PFSK-1 (cell line): ENCODE measurements at regions not wholly inside any gene's neighbourhood (a gene's known extent, or its start where the extent isn't known, plus 50 kb on each side); places are given as distances from the start of the nearest gene placed in this dataset.

ENCODE experiments used
- FOXP2 ChIP-seq: optimal IDR thresholded peaks from 2 replicates; pipeline ENCODE3; 2011; ENCODE audit warnings: borderline replicate concordance, control low read depth, inconsistent platforms; ENCODE audit not compliant: insufficient read depth; ENCODE audit errors: extremely low read length, extremely low read depth
- POLR2AphosphoS5 ChIP-seq: IDR thresholded peaks from 2 replicates; pipeline ENCODE4 v1.6.1; 2012; ENCODE audit warnings: low read depth, mild to moderate bottlenecking, control low read depth, low read length, moderate library complexity
- SIN3A ChIP-seq: IDR thresholded peaks from 2 replicates; pipeline ENCODE4 v1.6.1; 2012; ENCODE audit warnings: mild to moderate bottlenecking, low read length, moderate library complexity, borderline replicate concordance; ENCODE audit not compliant: insufficient read depth
- TAF1 ChIP-seq: IDR thresholded peaks from 2 replicates; pipeline ENCODE4 v1.6.1; 2012; ENCODE audit warnings: low read length, control low read depth, borderline replicate concordance; ENCODE audit not compliant: insufficient read depth
- TF ChIP-seq, protein P1 (sequence below), 2 experiments: IDR thresholded peaks; 2 replicates each; pipeline versions ENCODE4 v1.6.1 to v1.8.0; 2011 to 2012; ENCODE audit warnings: low read depth in 2 of 2, low read length in 2 of 2, control low read depth in 1 of 2, inconsistent platforms in 1 of 2, mild to moderate bottlenecking in 1 of 2, moderate library complexity in 1 of 2; ENCODE audit not compliant: insufficient read depth in 1 of 2

DNA sequence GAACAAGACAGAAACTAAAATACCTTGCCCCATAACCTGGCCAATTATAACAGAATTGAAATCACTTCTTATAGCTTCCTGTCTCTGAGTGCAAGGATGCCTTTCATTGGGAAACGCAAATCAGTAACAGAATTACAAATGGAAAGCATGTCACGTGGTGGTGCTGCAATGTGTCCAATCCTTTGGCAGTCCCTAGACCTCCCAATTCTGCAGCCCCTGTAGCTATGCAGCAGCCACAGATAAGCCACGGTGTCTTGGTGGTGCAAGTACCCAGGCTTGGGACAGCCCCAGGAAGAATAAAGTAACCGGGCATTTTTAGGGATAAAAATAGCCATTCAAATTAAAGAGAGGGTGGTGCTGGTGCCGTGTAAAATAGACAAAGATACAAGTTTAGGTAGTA, 134.6 kb upstream of the CCN2 start:
- TF ChIP-seq TAF1, result no peak
- no peak for TF ChIP-seq FOXP2
- TF ChIP-seq POLR2AphosphoS5, result no peak
- TF ChIP-seq SIN3A, result no peak
- TF ChIP-seq, protein P1, sequence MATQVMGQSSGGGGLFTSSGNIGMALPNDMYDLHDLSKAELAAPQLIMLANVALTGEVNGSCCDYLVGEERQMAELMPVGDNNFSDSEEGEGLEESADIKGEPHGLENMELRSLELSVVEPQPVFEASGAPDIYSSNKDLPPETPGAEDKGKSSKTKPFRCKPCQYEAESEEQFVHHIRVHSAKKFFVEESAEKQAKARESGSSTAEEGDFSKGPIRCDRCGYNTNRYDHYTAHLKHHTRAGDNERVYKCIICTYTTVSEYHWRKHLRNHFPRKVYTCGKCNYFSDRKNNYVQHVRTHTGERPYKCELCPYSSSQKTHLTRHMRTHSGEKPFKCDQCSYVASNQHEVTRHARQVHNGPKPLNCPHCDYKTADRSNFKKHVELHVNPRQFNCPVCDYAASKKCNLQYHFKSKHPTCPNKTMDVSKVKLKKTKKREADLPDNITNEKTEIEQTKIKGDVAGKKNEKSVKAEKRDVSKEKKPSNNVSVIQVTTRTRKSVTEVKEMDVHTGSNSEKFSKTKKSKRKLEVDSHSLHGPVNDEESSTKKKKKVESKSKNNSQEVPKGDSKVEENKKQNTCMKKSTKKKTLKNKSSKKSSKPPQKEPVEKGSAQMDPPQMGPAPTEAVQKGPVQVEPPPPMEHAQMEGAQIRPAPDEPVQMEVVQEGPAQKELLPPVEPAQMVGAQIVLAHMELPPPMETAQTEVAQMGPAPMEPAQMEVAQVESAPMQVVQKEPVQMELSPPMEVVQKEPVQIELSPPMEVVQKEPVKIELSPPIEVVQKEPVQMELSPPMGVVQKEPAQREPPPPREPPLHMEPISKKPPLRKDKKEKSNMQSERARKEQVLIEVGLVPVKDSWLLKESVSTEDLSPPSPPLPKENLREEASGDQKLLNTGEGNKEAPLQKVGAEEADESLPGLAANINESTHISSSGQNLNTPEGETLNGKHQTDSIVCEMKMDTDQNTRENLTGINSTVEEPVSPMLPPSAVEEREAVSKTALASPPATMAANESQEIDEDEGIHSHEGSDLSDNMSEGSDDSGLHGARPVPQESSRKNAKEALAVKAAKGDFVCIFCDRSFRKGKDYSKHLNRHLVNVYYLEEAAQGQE (IDR thresholded peaks at IDR 0.05; ENCODE audit: insufficient read depth in 1 of 2, low read depth in 2 of 2, low read length in 2 of 2), result no peak

- TF ChIP-seq, protein P1 (IDR thresholded peaks at IDR 0.05; ENCODE audit: insufficient read depth in 1 of 2, low read depth in 2 of 2, low read length in 2 of 2), result no peak
- TF ChIP-seq FOXP2, result no peak
- TF ChIP-seq POLR2AphosphoS5, result no peak
- TF ChIP-seq TAF1, result no peak
- TF ChIP-seq SIN3A, result no peak
These were observed 133.8 kb upstream of the CCN2 start for GRCh38 chr6:132084811-132085509.

- TF ChIP-seq POLR2AphosphoS5 (no peak), TAF1 (no peak), FOXP2 (no peak), SIN3A (no peak)
- TF ChIP-seq, protein P1 (IDR thresholded peaks at IDR 0.05; ENCODE audit: insufficient read depth in 1 of 2, low read depth in 2 of 2, low read length in 2 of 2), result no peak
These were observed 131.2 kb upstream of the CCN2 start for GRCh38 chr6:132082421-132082820.

- TF ChIP-seq TAF1, result no peak
- no peak for TF ChIP-seq SIN3A
- no peak for TF ChIP-seq POLR2AphosphoS5
- TF ChIP-seq FOXP2, result no peak
- TF ChIP-seq, protein P1 (IDR thresholded peaks at IDR 0.05; ENCODE audit: insufficient read depth in 1 of 2, low read depth in 2 of 2, low read length in 2 of 2), result no peak
These were observed 130.2 kb upstream of the CCN2 start for GRCh38 chr6:132081338-132081737.
